Vagina (tissue), 2 donors: ENCODE measurements at regions not wholly inside any gene's neighbourhood (a gene's known extent, or its start where the extent isn't known, plus 50 kb on each side); places are given as distances from the start of the nearest gene placed in this dataset.

Source experiments
- POLR2AphosphoS5 ChIP-seq, 2 donors: sonication (generic); formaldehyde crosslinking; IDR thresholded peaks; one replicate each; pipeline ENCODE4 v1.9.0; 2017; ENCODE audit warnings: antibody characterized with exemption in 2 of 2, mild to moderate bottlenecking in 2 of 2, low read depth in 1 of 2; ENCODE audit not compliant: insufficient read depth in 1 of 2
- TF ChIP-seq, protein P1 (sequence below), 3 experiments: fragments of 450-650 bp in 2 of 3; fragments of 200-600 bp in 1 of 3; sonication (generic) in 1 of 3; IDR thresholded peaks; one replicate each; pipeline ENCODE4 v1.5.1; 2017 to 2019; ENCODE audit warnings: antibody characterized with exemption in 3 of 3, mild to moderate bottlenecking in 2 of 3, moderate library complexity in 2 of 3

- TF ChIP-seq, protein P1, sequence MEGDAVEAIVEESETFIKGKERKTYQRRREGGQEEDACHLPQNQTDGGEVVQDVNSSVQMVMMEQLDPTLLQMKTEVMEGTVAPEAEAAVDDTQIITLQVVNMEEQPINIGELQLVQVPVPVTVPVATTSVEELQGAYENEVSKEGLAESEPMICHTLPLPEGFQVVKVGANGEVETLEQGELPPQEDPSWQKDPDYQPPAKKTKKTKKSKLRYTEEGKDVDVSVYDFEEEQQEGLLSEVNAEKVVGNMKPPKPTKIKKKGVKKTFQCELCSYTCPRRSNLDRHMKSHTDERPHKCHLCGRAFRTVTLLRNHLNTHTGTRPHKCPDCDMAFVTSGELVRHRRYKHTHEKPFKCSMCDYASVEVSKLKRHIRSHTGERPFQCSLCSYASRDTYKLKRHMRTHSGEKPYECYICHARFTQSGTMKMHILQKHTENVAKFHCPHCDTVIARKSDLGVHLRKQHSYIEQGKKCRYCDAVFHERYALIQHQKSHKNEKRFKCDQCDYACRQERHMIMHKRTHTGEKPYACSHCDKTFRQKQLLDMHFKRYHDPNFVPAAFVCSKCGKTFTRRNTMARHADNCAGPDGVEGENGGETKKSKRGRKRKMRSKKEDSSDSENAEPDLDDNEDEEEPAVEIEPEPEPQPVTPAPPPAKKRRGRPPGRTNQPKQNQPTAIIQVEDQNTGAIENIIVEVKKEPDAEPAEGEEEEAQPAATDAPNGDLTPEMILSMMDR (IDR thresholded peaks at IDR 0.05) = no peak
- TF ChIP-seq POLR2AphosphoS5 (IDR thresholded peaks at IDR 0.05; ENCODE audit: insufficient read depth in 1 of 2, low read depth in 1 of 2) = no peak
Measured at GRCh38 chr1:221180704-221181368, 301.6 kb downstream of the HLX start.
